SK-N-SH treated with all-trans-retinoic acid at 6 μM for 48 hours (cell line): ENCODE measurements at regions not wholly inside any gene's neighbourhood (a gene's known extent, or its start where the extent isn't known, plus 50 kb on each side); places are given as distances from the start of the nearest gene placed in this dataset.

ENCODE experiments used
- ATAC-seq: fragments of 200-7000 bp; cut with Tn5 transposase; 3 replicates; pipeline ENCODE4 v1.9.1; 2020; ENCODE audit warnings: mild to moderate bottlenecking, moderate library complexity
- ARNTL ChIP-seq: fragments of 450-650 bp; formaldehyde crosslinking; IDR thresholded peaks from 2 replicates; pipeline ENCODE4 v1.5.0; 2020; ENCODE audit warnings: low read depth, mild to moderate bottlenecking, moderate library complexity, borderline replicate concordance
- BACH2 ChIP-seq: fragments of 250-450 bp; sonication (Bioruptor Pico); IDR thresholded peaks from 2 replicates; pipeline ENCODE4 v1.9.0; 2021; ENCODE audit warnings: mild to moderate bottlenecking, borderline replicate concordance
- CREB5 ChIP-seq: fragments of 250-450 bp; sonication (Bioruptor Pico); IDR thresholded peaks from 2 replicates; pipeline ENCODE4 v1.5.1; 2020; ENCODE audit warnings: low read depth, mild to moderate bottlenecking, moderate library complexity
- CSDC2 ChIP-seq: fragments of 250-450 bp; sonication (Bioruptor Pico); IDR thresholded peaks from 2 replicates; pipeline ENCODE4 v1.5.0; 2020; ENCODE audit warnings: mild to moderate bottlenecking, moderate library complexity
- CSRNP3 ChIP-seq: fragments of 250-450 bp; sonication (Bioruptor Pico); IDR thresholded peaks from 2 replicates; pipeline ENCODE4 v1.5.1; 2021; ENCODE audit warnings: mild to moderate bottlenecking, moderate library complexity
- ISL1 ChIP-seq: fragments of 250-450 bp; sonication (Bioruptor Pico); IDR thresholded peaks from 2 replicates; pipeline ENCODE4 v2.1.2; 2022; ENCODE audit warnings: mild to moderate bottlenecking, moderate library complexity
- OSR1 ChIP-seq: fragments of 250-450 bp; sonication (Bioruptor Pico); IDR thresholded peaks from 2 replicates; pipeline ENCODE4 v1.8.0; 2022; ENCODE audit warnings: moderate library complexity, mild to moderate bottlenecking, inconsistent platforms
- POU6F1 ChIP-seq: fragments of 250-450 bp; sonication (Bioruptor Pico); IDR thresholded peaks from 2 replicates; pipeline ENCODE4 v1.8.0; 2021; ENCODE audit warnings: low read depth, mild to moderate bottlenecking, moderate library complexity, borderline replicate concordance
- PPARA ChIP-seq: fragments of 250-450 bp; sonication (Bioruptor Pico); IDR thresholded peaks from 2 replicates; pipeline ENCODE4 v1.5.0; 2020; ENCODE audit warnings: mild to moderate bottlenecking, borderline replicate concordance
- RARB ChIP-seq: fragments of 250-450 bp; sonication (Bioruptor Pico); IDR thresholded peaks from 2 replicates; pipeline ENCODE4 v1.8.0; 2021; ENCODE audit warnings: mild to moderate bottlenecking, moderate library complexity
- TCF4 ChIP-seq: fragments of 250-450 bp; sonication (Bioruptor Pico); IDR thresholded peaks from 2 replicates; pipeline ENCODE4 v1.8.0; 2021; ENCODE audit warnings: mild to moderate bottlenecking, moderate library complexity, borderline replicate concordance
- TOX ChIP-seq: fragments of 250-450 bp; sonication (Bioruptor Pico); IDR thresholded peaks from 2 replicates; pipeline ENCODE4 v1.8.0; 2021; ENCODE audit warnings: mild to moderate bottlenecking, moderate library complexity, borderline replicate concordance
- ZC3H10 ChIP-seq: fragments of 250-450 bp; sonication (Bioruptor Pico); IDR thresholded peaks from 2 replicates; pipeline ENCODE4 v1.5.1; 2021; ENCODE audit warnings: mild to moderate bottlenecking, moderate library complexity
- ZFP3 ChIP-seq: fragments of 250-450 bp; sonication (Bioruptor Pico); IDR thresholded peaks from 2 replicates; pipeline ENCODE4 v1.5.0; 2020; ENCODE audit warnings: mild to moderate bottlenecking, moderate library complexity
- ZFP30 ChIP-seq: fragments of 450-650 bp; formaldehyde crosslinking; IDR thresholded peaks from 2 replicates; pipeline ENCODE4 v1.5.0; 2022; ENCODE audit warnings: mild to moderate bottlenecking, moderate library complexity
- ZNF565 ChIP-seq: fragments of 450-650 bp; formaldehyde crosslinking; conservative IDR thresholded peaks from 2 replicates; pipeline ENCODE4 v1.5.0; 2020; ENCODE audit warnings: low read depth, mild to moderate bottlenecking, moderate library complexity
- ZNF70 ChIP-seq: fragments of 450-650 bp; formaldehyde crosslinking; IDR thresholded peaks from 2 replicates; pipeline ENCODE4 v1.5.0; 2020; ENCODE audit warnings: mild to moderate bottlenecking, moderate library complexity
- ZNF8 ChIP-seq: fragments of 450-650 bp; formaldehyde crosslinking; IDR thresholded peaks from 2 replicates; pipeline ENCODE4 v1.5.0; 2020; ENCODE audit warnings: mild to moderate bottlenecking, moderate library complexity
- TF ChIP-seq, protein P1 (sequence below): fragments of 250-450 bp; sonication (Bioruptor Pico); IDR thresholded peaks from 2 replicates; pipeline ENCODE4 v1.5.0; 2020; ENCODE audit warnings: mild to moderate bottlenecking, moderate library complexity
- TF ChIP-seq, protein P2 (sequence below): fragments of 250-450 bp; sonication (Bioruptor Pico); IDR thresholded peaks from 2 replicates; pipeline ENCODE4 v1.8.0; 2020; ENCODE audit warnings: mild to moderate bottlenecking, moderate library complexity, borderline replicate concordance

DNA sequence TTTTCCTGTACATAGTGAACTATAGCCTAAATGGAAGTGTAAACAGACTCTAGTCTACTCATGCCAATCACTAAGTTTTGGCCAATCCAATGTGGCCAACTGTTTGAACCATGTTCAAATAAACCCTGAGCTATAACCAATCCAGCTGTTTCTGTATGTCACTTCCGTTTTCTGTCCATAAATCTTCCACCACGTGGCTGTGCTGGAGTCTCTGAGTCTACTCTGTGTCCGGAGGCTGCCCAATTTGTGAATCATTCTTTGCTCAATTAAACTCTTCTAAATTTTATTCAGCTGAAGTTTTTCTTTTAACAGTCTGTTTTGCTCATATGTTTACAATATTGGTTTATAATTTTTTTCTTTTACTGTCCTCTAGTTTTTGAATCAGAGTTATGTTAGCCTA, 112.3 kb upstream of the BANK1 start (continued):
- TF ChIP-seq CSRNP3 (CRISPR knock-in tag) (no peak), ZFP30 (CRISPR knock-in tag) (no peak), POU6F1 (CRISPR knock-in tag) (no peak), ZNF565 (CRISPR knock-in tag) (no peak)
- TF ChIP-seq, protein P1, sequence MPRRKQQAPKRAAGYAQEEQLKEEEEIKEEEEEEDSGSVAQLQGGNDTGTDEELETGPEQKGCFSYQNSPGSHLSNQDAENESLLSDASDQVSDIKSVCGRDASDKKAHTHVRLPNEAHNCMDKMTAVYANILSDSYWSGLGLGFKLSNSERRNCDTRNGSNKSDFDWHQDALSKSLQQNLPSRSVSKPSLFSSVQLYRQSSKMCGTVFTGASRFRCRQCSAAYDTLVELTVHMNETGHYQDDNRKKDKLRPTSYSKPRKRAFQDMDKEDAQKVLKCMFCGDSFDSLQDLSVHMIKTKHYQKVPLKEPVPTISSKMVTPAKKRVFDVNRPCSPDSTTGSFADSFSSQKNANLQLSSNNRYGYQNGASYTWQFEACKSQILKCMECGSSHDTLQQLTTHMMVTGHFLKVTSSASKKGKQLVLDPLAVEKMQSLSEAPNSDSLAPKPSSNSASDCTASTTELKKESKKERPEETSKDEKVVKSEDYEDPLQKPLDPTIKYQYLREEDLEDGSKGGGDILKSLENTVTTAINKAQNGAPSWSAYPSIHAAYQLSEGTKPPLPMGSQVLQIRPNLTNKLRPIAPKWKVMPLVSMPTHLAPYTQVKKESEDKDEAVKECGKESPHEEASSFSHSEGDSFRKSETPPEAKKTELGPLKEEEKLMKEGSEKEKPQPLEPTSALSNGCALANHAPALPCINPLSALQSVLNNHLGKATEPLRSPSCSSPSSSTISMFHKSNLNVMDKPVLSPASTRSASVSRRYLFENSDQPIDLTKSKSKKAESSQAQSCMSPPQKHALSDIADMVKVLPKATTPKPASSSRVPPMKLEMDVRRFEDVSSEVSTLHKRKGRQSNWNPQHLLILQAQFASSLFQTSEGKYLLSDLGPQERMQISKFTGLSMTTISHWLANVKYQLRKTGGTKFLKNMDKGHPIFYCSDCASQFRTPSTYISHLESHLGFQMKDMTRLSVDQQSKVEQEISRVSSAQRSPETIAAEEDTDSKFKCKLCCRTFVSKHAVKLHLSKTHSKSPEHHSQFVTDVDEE (CRISPR knock-in tag) = no peak

DNA sequence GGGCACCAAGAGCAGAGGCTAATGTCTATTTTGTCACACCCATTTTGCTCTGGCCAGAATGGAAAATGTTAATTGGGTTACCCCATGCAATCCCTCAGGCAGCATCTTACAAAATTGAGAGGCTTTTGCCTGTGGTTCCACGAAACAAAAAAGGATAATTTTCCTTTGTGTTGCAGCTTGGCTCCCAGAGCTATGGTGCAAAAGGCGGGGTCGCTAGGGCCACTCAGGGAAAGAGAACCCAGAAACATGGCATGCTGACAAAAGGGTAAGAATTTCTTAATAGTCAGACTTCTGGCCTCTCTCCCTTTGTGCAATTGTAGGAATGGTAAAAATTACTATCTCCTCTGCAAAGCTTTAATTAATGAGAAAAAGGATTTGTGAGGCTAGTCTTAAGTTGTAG, 119.6 kb upstream of the BANK1 start:
- TF ChIP-seq ZNF70 (CRISPR knock-in tag) (no peak), CSRNP3 (CRISPR knock-in tag) (no peak), CREB5 (CRISPR knock-in tag) (no peak), ZFP3 (CRISPR knock-in tag) (no peak), ISL1 (CRISPR knock-in tag) (no peak), ARNTL (CRISPR knock-in tag) (no peak), TOX (CRISPR knock-in tag) (no peak), TCF4 (CRISPR knock-in tag) (no peak), PPARA (CRISPR knock-in tag) (no peak), OSR1 (CRISPR knock-in tag) (no peak), ZC3H10 (no peak), ZNF8 (CRISPR knock-in tag) (no peak), BACH2 (CRISPR knock-in tag) (no peak), ZNF565 (CRISPR knock-in tag) (no peak), CSDC2 (CRISPR knock-in tag) (no peak), RARB (CRISPR knock-in tag) (no peak), POU6F1 (CRISPR knock-in tag) (no peak)
- TF ChIP-seq, protein P1 (CRISPR knock-in tag) = no peak
- TF ChIP-seq, protein P2, sequence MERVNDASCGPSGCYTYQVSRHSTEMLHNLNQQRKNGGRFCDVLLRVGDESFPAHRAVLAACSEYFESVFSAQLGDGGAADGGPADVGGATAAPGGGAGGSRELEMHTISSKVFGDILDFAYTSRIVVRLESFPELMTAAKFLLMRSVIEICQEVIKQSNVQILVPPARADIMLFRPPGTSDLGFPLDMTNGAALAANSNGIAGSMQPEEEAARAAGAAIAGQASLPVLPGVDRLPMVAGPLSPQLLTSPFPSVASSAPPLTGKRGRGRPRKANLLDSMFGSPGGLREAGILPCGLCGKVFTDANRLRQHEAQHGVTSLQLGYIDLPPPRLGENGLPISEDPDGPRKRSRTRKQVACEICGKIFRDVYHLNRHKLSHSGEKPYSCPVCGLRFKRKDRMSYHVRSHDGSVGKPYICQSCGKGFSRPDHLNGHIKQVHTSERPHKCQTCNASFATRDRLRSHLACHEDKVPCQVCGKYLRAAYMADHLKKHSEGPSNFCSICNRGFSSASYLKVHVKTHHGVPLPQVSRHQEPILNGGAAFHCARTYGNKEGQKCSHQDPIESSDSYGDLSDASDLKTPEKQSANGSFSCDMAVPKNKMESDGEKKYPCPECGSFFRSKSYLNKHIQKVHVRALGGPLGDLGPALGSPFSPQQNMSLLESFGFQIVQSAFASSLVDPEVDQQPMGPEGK (CRISPR knock-in tag) = no peak
- TF ChIP-seq, all 23 proteins: peak for 0
- ATAC-seq = no peak
